Suprapubic skin (tissue), 3 donors: ENCODE measurements at regions not wholly inside any gene's neighbourhood (a gene's known extent, or its start where the extent isn't known, plus 50 kb on each side); places are given as distances from the start of the nearest gene placed in this dataset.

Source experiments
- POLR2A ChIP-seq, 2 donors: fragments of 450-650 bp; IDR thresholded peaks; one replicate each; pipeline ENCODE4 v1.6.1; 2017; ENCODE audit warnings: antibody characterized with exemption in 2 of 2, mild to moderate bottlenecking in 2 of 2, moderate library complexity in 2 of 2
- TF ChIP-seq, protein P1 (sequence below), 2 donors: fragments of 200-600 bp in 1 of 2; fragments of 450-650 bp in 1 of 2; sonication (generic) in 1 of 2; IDR thresholded peaks; one replicate each; pipeline ENCODE4 v1.5.1; 2016 to 2019; ENCODE audit warnings: antibody characterized with exemption in 2 of 2, mild to moderate bottlenecking in 1 of 2, moderate library complexity in 1 of 2

DNA sequence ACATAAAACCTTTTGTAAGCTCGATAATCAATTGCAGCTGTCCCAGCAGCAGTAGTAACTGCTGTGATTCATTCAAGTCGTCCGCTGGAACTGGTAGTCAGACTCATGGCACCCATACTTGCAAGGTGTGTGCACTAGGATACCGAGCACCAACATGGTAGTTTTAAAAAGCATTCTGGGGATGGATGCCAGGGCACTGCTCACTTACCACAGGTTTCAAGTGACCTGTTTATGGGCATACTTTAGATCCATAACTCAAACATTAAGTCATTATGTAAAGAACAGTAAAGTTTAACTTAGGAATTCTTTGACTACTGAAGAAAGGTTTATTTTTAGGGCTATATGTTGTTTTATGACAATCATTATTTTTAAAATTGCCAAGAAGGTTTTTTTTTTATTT is 2277.6 kb downstream of the MAT2B start:
- TF ChIP-seq, protein P1, sequence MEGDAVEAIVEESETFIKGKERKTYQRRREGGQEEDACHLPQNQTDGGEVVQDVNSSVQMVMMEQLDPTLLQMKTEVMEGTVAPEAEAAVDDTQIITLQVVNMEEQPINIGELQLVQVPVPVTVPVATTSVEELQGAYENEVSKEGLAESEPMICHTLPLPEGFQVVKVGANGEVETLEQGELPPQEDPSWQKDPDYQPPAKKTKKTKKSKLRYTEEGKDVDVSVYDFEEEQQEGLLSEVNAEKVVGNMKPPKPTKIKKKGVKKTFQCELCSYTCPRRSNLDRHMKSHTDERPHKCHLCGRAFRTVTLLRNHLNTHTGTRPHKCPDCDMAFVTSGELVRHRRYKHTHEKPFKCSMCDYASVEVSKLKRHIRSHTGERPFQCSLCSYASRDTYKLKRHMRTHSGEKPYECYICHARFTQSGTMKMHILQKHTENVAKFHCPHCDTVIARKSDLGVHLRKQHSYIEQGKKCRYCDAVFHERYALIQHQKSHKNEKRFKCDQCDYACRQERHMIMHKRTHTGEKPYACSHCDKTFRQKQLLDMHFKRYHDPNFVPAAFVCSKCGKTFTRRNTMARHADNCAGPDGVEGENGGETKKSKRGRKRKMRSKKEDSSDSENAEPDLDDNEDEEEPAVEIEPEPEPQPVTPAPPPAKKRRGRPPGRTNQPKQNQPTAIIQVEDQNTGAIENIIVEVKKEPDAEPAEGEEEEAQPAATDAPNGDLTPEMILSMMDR (IDR thresholded peaks at IDR 0.05) = no peak
- no peak for TF ChIP-seq POLR2A (IDR thresholded peaks at IDR 0.05)
